H9 (cell line): ENCODE measurements at regions not wholly inside any gene's neighbourhood (a gene's known extent, or its start where the extent isn't known, plus 50 kb on each side); places are given as distances from the start of the nearest gene placed in this dataset.

Source experiments
- DNase-seq: peaks from one replicate; pipeline ENCODE4 v3.0.0-alpha.2; 2017
- H2AFZ ChIP-seq: one replicate; pipeline ENCODE4 v1.6.1; 2013; ENCODE audit warnings: mild to moderate bottlenecking, low read length, control low read depth, moderate library complexity
- H2AK5ac ChIP-seq: 2 replicates; pipeline ENCODE4 v1.6.1; 2013; ENCODE audit warnings: low read length, control low read depth, mixed read lengths; ENCODE audit not compliant: insufficient read length
- H2BK120ac ChIP-seq: one replicate; pipeline ENCODE4 v1.6.1; 2013; ENCODE audit warnings: low read depth, mild to moderate bottlenecking, low read length, control low read depth, inconsistent platforms; ENCODE audit not compliant: poor library complexity, severe bottlenecking
- H2BK12ac ChIP-seq: 2 replicates; pipeline ENCODE4 v1.6.1; 2013; ENCODE audit warnings: low read length, control low read depth, mixed read lengths, low read depth; ENCODE audit not compliant: insufficient read length
- H2BK15ac ChIP-seq: 2 replicates; pipeline ENCODE4 v1.6.1; 2013; ENCODE audit warnings: low read depth, low read length, control low read depth
- H2BK20ac ChIP-seq: one replicate; pipeline ENCODE4 v1.6.1; 2013; ENCODE audit warnings: low read depth, mild to moderate bottlenecking, low read length, control low read depth, inconsistent platforms; ENCODE audit not compliant: poor library complexity, severe bottlenecking
- H2BK5ac ChIP-seq: 2 replicates; pipeline ENCODE4 v1.6.1; 2013; ENCODE audit warnings: low read length, control low read depth, mixed read lengths; ENCODE audit not compliant: insufficient read length
- H3K14ac ChIP-seq: 2 replicates; pipeline ENCODE4 v1.6.1; 2013; ENCODE audit warnings: low read length, control low read depth; ENCODE audit not compliant: insufficient read depth
- H3K18ac ChIP-seq: 2 replicates; pipeline ENCODE4 v1.6.1; 2013; ENCODE audit warnings: low read depth, mild to moderate bottlenecking, mixed read lengths, low read length, control low read depth; ENCODE audit not compliant: insufficient read length
- H3K23ac ChIP-seq: 2 replicates; pipeline ENCODE4 v1.6.1; 2013; ENCODE audit warnings: low read length, control low read depth, mixed read lengths, low read depth; ENCODE audit not compliant: insufficient read length
- H3K23me2 ChIP-seq: 2 replicates; pipeline ENCODE4 v1.6.1; 2013; ENCODE audit warnings: low read depth, mild to moderate bottlenecking, mixed read lengths, low read length, control low read depth; ENCODE audit not compliant: insufficient read length, poor library complexity, severe bottlenecking
- H3K27ac ChIP-seq: 2 replicates; pipeline ENCODE4 v1.5.1; 2013; ENCODE audit warnings: low read length, control low read depth, mixed read lengths, low read depth; ENCODE audit not compliant: insufficient read length
- H3K27me3 ChIP-seq: 2 replicates; pipeline ENCODE4 v1.6.1; 2013; ENCODE audit warnings: low read length, control low read depth, inconsistent platforms; ENCODE audit not compliant: insufficient read depth
- H3K4ac ChIP-seq: 2 replicates; pipeline ENCODE4 v1.6.1; 2013; ENCODE audit warnings: low read depth, mild to moderate bottlenecking, control low read depth, inconsistent platforms, low read length, moderate library complexity
- H3K4me1 ChIP-seq: 2 replicates; pipeline ENCODE4 v1.6.1; 2013; ENCODE audit warnings: low read length, control low read depth, inconsistent platforms; ENCODE audit not compliant: insufficient read depth
- H3K4me2 ChIP-seq: 2 replicates; pipeline ENCODE4 v1.6.1; 2013; ENCODE audit warnings: low read length, control low read depth, mixed read lengths; ENCODE audit not compliant: insufficient read length, insufficient read depth
- H3K56ac ChIP-seq: 2 replicates; pipeline ENCODE4 v1.6.1; 2013; ENCODE audit warnings: low read depth, mild to moderate bottlenecking, mixed read lengths, low read length, control low read depth; ENCODE audit not compliant: insufficient read length
- H3K79me1 ChIP-seq: 2 replicates; pipeline ENCODE4 v1.6.1; 2013; ENCODE audit warnings: low read depth, mild to moderate bottlenecking, moderate library complexity, low read length, control low read depth, inconsistent platforms; ENCODE audit not compliant: insufficient read depth, poor library complexity, severe bottlenecking
- H3K79me2 ChIP-seq: 2 replicates; pipeline ENCODE4 v1.6.1; 2013; ENCODE audit warnings: low read length, control low read depth, inconsistent platforms; ENCODE audit not compliant: insufficient read depth
- H3K9ac ChIP-seq: 2 replicates; pipeline ENCODE4 v1.6.1; 2013; ENCODE audit warnings: low read length, control low read depth, mixed read lengths; ENCODE audit not compliant: insufficient read length; ENCODE audit errors: extremely low read depth
- H3K9me3 ChIP-seq: one replicate; pipeline ENCODE4 v1.6.1; 2013; ENCODE audit warnings: low read depth, low read length, inconsistent platforms; ENCODE audit not compliant: control insufficient read depth
- H3T11ph ChIP-seq: one replicate; pipeline ENCODE4 v1.6.1; 2013; ENCODE audit warnings: mild to moderate bottlenecking, low read length, control low read depth, inconsistent platforms
- H4K20me1 ChIP-seq: one replicate; pipeline ENCODE4 v1.6.1; 2013; ENCODE audit not compliant: control insufficient read depth, insufficient read length, insufficient read depth
- H4K5ac ChIP-seq: 2 replicates; pipeline ENCODE4 v1.6.1; 2013; ENCODE audit warnings: low read depth, mild to moderate bottlenecking, mixed read lengths, low read length, control low read depth; ENCODE audit not compliant: insufficient read length
- H4K8ac ChIP-seq: replicated peaks from 2 replicates; pipeline ENCODE4 v1.6.1; 2013; ENCODE audit warnings: low read length, control low read depth, mixed read lengths, low read depth; ENCODE audit not compliant: insufficient read length
- H4K91ac ChIP-seq: 2 replicates; pipeline ENCODE4 v1.6.1; 2013; ENCODE audit warnings: low read depth, mild to moderate bottlenecking, moderate library complexity, mixed read lengths, low read length, control low read depth; ENCODE audit not compliant: insufficient read length
- H3K27ac Mint-ChIP-seq, 3 experiments: 2 replicates in 2 of 3; 3 replicates in 1 of 3; pipeline ENCODE4 v1.8.0; 2020 to 2021; ENCODE audit warnings: mixed read lengths in 3 of 3, mild to moderate bottlenecking in 1 of 3, moderate library complexity in 1 of 3
- H3K27me3 Mint-ChIP-seq: 2 replicates; pipeline ENCODE4 v1.8.0; 2021; ENCODE audit warnings: low read depth, mild to moderate bottlenecking, moderate library complexity, mixed read lengths
- H3K36me3 Mint-ChIP-seq, 3 experiments: 2 replicates in 2 of 3; 3 replicates in 1 of 3; pipeline ENCODE4 v1.8.0; 2020 to 2021; ENCODE audit warnings: low read depth in 3 of 3, mixed read lengths in 3 of 3; ENCODE audit not compliant: insufficient read depth in 1 of 3
- H3K4me1 Mint-ChIP-seq, 2 experiments: 2 replicates each; pipeline ENCODE4 v1.8.0; 2020; ENCODE audit warnings: mixed read lengths in 2 of 2
- H3K4me3 Mint-ChIP-seq, 2 experiments: 2 replicates in 1 of 2; 3 replicates in 1 of 2; pipeline ENCODE4 v1.8.0; 2020 to 2021; ENCODE audit warnings: mild to moderate bottlenecking in 2 of 2, mixed read lengths in 2 of 2, moderate library complexity in 1 of 2
- H3K9me3 Mint-ChIP-seq, 2 experiments: 2 replicates in 1 of 2; 3 replicates in 1 of 2; pipeline ENCODE4 v1.8.0; 2020; ENCODE audit warnings: mild to moderate bottlenecking in 2 of 2, mixed read lengths in 2 of 2, moderate library complexity in 1 of 2
- WGBS: extraction: QIAGEN DNeasy Blood & Tissue Kit; methylation state at CpG from one replicate; pipeline ENCODE4 v1.1.7; 2013; ENCODE audit warnings: missing lambda C conversion rate, low lambda C conversion rate, mixed read lengths; ENCODE audit not compliant: insufficient read length; ENCODE audit errors: extremely low coverage; 5-methylcytosine and 5-hydroxymethylcytosine counted together
- TF ChIP-seq, protein P1 (sequence below): fragments of 200-600 bp; sonication (generic); conservative IDR thresholded peaks from 3 replicates; pipeline ENCODE4 v1.8.0; 2021; ENCODE audit warnings: antibody characterized with exemption, mild to moderate bottlenecking

DNA sequence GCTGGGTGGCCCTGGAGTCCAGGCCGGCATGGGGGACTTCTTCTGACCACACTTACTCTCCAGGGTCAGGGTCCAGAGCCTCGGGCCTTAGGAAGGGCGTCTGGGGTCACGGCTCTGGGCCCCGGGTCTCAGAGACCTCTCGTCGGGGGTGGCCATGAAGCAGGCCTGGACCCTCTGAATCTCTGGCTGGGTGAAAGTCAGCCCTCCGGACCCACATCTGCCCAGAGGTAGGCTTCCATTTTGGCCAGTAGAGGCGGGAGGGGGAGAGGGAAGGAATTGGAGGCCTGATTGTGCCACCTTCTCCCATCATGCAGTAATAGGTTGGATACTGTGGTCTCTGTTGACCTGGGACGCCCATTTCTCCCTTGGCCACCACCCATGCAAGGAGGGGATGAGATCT lies 125.3 kb upstream of the GPC1 start:
- Histone ChIP-seq H3K14ac (no peak overlapping the region), H2BK120ac (no peak overlapping the region), H3T11ph (no peak overlapping the region), H3K23me2 (no peaks in the 10 kb centered on the region), H3K4me1 (no peaks in the 10 kb centered on the region), H3K23ac (no peak overlapping the region), H3K9me3 (no peaks in the 10 kb centered on the region), H3K4ac (no peak overlapping the region), H2BK12ac (no peak overlapping the region), H4K5ac (no peak overlapping the region), H3K4me2 (no peak overlapping the region), H4K91ac (no peak overlapping the region), H3K27me3 (no peaks in the 10 kb centered on the region), H2BK5ac (no peak overlapping the region), H2AFZ (no peak overlapping the region), H2BK15ac (no peak overlapping the region), H3K18ac (no peak overlapping the region), H3K56ac (no peak overlapping the region), H4K8ac (no peak overlapping the region), H2BK20ac (no peak overlapping the region), H2AK5ac (no peak overlapping the region), H4K20me1 (no peaks in the 10 kb centered on the region), H3K79me2 (no peaks in the 10 kb centered on the region), H3K79me1 (no peaks in the 10 kb centered on the region), H3K27ac (no peak overlapping the region), H3K9ac (no peak overlapping the region)
- Mint-ChIP-seq H3K4me1 (peaks cover 2 to 3% of the 10 kb centered on the region in 2 experiments), H3K27ac (no peak overlapping the region), H3K27me3 (no peaks in the 10 kb centered on the region; the same call in none of the 2 replicates), H3K9me3 (peaks cover 0 to 3% of the 10 kb centered on the region in 2 experiments; a peak in 1 of 5 replicates), H3K4me3 (no peak overlapping the region), H3K36me3 (no peaks in the 10 kb centered on the region)
- no CpG with 5 or more reads among the region's 10 CpGs for WGBS
- TF ChIP-seq, protein P1, sequence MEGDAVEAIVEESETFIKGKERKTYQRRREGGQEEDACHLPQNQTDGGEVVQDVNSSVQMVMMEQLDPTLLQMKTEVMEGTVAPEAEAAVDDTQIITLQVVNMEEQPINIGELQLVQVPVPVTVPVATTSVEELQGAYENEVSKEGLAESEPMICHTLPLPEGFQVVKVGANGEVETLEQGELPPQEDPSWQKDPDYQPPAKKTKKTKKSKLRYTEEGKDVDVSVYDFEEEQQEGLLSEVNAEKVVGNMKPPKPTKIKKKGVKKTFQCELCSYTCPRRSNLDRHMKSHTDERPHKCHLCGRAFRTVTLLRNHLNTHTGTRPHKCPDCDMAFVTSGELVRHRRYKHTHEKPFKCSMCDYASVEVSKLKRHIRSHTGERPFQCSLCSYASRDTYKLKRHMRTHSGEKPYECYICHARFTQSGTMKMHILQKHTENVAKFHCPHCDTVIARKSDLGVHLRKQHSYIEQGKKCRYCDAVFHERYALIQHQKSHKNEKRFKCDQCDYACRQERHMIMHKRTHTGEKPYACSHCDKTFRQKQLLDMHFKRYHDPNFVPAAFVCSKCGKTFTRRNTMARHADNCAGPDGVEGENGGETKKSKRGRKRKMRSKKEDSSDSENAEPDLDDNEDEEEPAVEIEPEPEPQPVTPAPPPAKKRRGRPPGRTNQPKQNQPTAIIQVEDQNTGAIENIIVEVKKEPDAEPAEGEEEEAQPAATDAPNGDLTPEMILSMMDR: no peak
- no peak for DNase-seq
